IMR-90 (cell line): ENCODE measurements at regions not wholly inside any gene's neighbourhood (a gene's known extent, or its start where the extent isn't known, plus 50 kb on each side); places are given as distances from the start of the nearest gene placed in this dataset.

Experiments used
- ATAC-seq: fragments of 200-7000 bp; cut with Tn5 transposase; 2 replicates; pipeline ENCODE4 v1.9.1; 2020; ENCODE audit warnings: low read depth, mild to moderate bottlenecking, moderate library complexity
- BruUV-seq: library from RNA; stranded (reverse); fragments of 400-500 nt; replicated peaks from 2 replicates; lab custom pipeline; 2021; lab: Mats Ljungman, UMichigan
- CTCF ChIA-PET: fragments of 300-600 bp; formaldehyde crosslinking; extraction: SDS; loops from one replicate; lab custom pipeline; 2021; ENCODE audit warnings: antibody characterized with exemption; lab: Yijun Ruan, JAX
- POLR2A ChIA-PET: fragments of 300-600 bp; sonication (Branson Sonifier 250); formaldehyde crosslinking; loops from one replicate; lab custom pipeline; 2022; ENCODE audit warnings: antibody characterized with exemption; ENCODE audit not compliant: unreplicated experiment; lab: Charles Lee
- DNase-seq: peaks from one replicate; pipeline ENCODE4 v3.0.0; 2013
- H2AFZ ChIP-seq: replicated peaks from 2 replicates; pipeline ENCODE3; 2013; ENCODE audit warnings: low read length, mild to moderate bottlenecking; ENCODE audit not compliant: poor library complexity
- H2AK5ac ChIP-seq: 2 replicates; pipeline ENCODE4 v1.6.1; 2013; ENCODE audit warnings: low read depth, low read length, inconsistent platforms
- H2AK9ac ChIP-seq: replicated peaks from 2 replicates; pipeline ENCODE3; 2013; ENCODE audit warnings: mild to moderate bottlenecking, low read depth, low read length, moderate library complexity; ENCODE audit not compliant: poor library complexity
- H2BK120ac ChIP-seq: 2 replicates; pipeline ENCODE4 v1.6.1; 2013; ENCODE audit warnings: low read depth, low read length, inconsistent platforms
- H2BK15ac ChIP-seq: 3 replicates; pipeline ENCODE4 v1.6.1; 2013; ENCODE audit warnings: low read depth, low read length, inconsistent platforms
- H2BK20ac ChIP-seq: 2 replicates; pipeline ENCODE4 v1.6.1; 2013; ENCODE audit warnings: low read depth, mild to moderate bottlenecking, inconsistent platforms, low read length, moderate library complexity
- H2BK5ac ChIP-seq: 2 replicates; pipeline ENCODE4 v1.6.1; 2013; ENCODE audit warnings: mild to moderate bottlenecking, low read depth, low read length, inconsistent platforms; ENCODE audit not compliant: poor library complexity, severe bottlenecking
- H3K14ac ChIP-seq: replicated peaks from 2 replicates; pipeline ENCODE4 v1.6.1; 2013; ENCODE audit warnings: low read depth, low read length, inconsistent platforms
- H3K18ac ChIP-seq: 2 replicates; pipeline ENCODE4 v1.6.1; 2013; ENCODE audit warnings: low read depth, low read length, control low read depth
- H3K23ac ChIP-seq: 2 replicates; pipeline ENCODE4 v1.6.1; 2013; ENCODE audit warnings: low read depth, low read length, inconsistent platforms
- H3K27ac ChIP-seq: 2 replicates; pipeline ENCODE4 v1.5.1; 2013; ENCODE audit warnings: mild to moderate bottlenecking, control low read depth, low read length; ENCODE audit not compliant: insufficient read depth
- H3K27me3 ChIP-seq: 2 replicates; pipeline ENCODE4 v1.6.1; 2013; ENCODE audit warnings: low read length; ENCODE audit not compliant: control insufficient read depth, insufficient read depth
- H3K36me3 ChIP-seq: 2 replicates; pipeline ENCODE4 v1.6.1; 2013; ENCODE audit warnings: low read length, mixed read lengths; ENCODE audit not compliant: control insufficient read depth, insufficient read depth
- H3K4ac ChIP-seq: 2 replicates; pipeline ENCODE4 v1.6.1; 2013; ENCODE audit warnings: low read depth, low read length, inconsistent platforms
- H3K4me1 ChIP-seq: 2 replicates; pipeline ENCODE4 v1.6.1; 2013; ENCODE audit warnings: low read length, mixed read lengths; ENCODE audit not compliant: control insufficient read depth, insufficient read depth
- H3K4me2 ChIP-seq: 2 replicates; pipeline ENCODE4 v1.6.1; 2013; ENCODE audit warnings: low read depth, mild to moderate bottlenecking, control low read depth, low read length, moderate library complexity
- H3K4me3 ChIP-seq: 2 replicates; pipeline ENCODE4 v1.5.1; 2013; ENCODE audit warnings: low read depth, mild to moderate bottlenecking, control low read depth, low read length, moderate library complexity; ENCODE audit not compliant: insufficient read depth
- H3K56ac ChIP-seq: 2 replicates; pipeline ENCODE4 v1.6.1; 2013; ENCODE audit warnings: low read length, inconsistent platforms; ENCODE audit not compliant: insufficient read depth; ENCODE audit errors: extremely low read depth
- H3K79me1 ChIP-seq, 2 experiments: 2 replicates each; pipeline ENCODE4 v1.6.1; 2013; ENCODE audit warnings: low read length in 2 of 2, inconsistent platforms in 1 of 2, low read depth in 1 of 2
- H3K9ac ChIP-seq: 2 replicates; pipeline ENCODE4 v1.6.1; 2013; ENCODE audit warnings: low read depth, low read length, control low read depth
- H3K9me1 ChIP-seq: 2 replicates; pipeline ENCODE4 v1.6.1; 2013; ENCODE audit warnings: low read length, inconsistent platforms; ENCODE audit not compliant: insufficient read depth
- H3K9me3 ChIP-seq: 2 replicates; pipeline ENCODE4 v1.6.1; 2013; ENCODE audit warnings: low read length; ENCODE audit not compliant: control insufficient read depth, insufficient read depth
- H4K20me1 ChIP-seq: 2 replicates; pipeline ENCODE4 v1.6.1; 2013; ENCODE audit warnings: low read length, inconsistent platforms; ENCODE audit not compliant: insufficient read depth
- H4K5ac ChIP-seq: 2 replicates; pipeline ENCODE4 v1.6.1; 2013; ENCODE audit warnings: mild to moderate bottlenecking, low read depth, low read length, control low read depth
- H4K8ac ChIP-seq, 2 experiments: 2 replicates each; pipeline ENCODE4 v1.6.1; 2013; ENCODE audit warnings: low read depth in 2 of 2, low read length in 2 of 2, control low read depth in 1 of 2, inconsistent platforms in 1 of 2
- H4K91ac ChIP-seq: 2 replicates; pipeline ENCODE4 v1.6.1; 2013; ENCODE audit warnings: low read depth, low read length, inconsistent platforms; ENCODE audit not compliant: insufficient read depth
- BHLHE40 ChIP-seq: fragments of 150-350 bp; IDR thresholded peaks from 2 replicates; pipeline ENCODE4 v1.6.1; 2016; ENCODE audit warnings: mild to moderate bottlenecking, low read depth, low read length
- CEBPB ChIP-seq: IDR thresholded peaks from 2 replicates; pipeline ENCODE4 v1.6.1; 2012; ENCODE audit warnings: low read depth, low read length, improper control_type of control experiment
- CHD1 ChIP-seq: IDR thresholded peaks from 2 replicates; pipeline ENCODE4 v1.6.1; 2012; ENCODE audit warnings: low read depth, low read length, improper control_type of control experiment
- CTCF ChIP-seq: conservative IDR thresholded peaks from 2 replicates; pipeline ENCODE4 v1.5.1; 2012; ENCODE audit warnings: mild to moderate bottlenecking, low read depth, low read length, improper control_type of control experiment
- ELK1 ChIP-seq: fragments of 150-350 bp; IDR thresholded peaks from 2 replicates; pipeline ENCODE4 v1.6.1; 2016; ENCODE audit warnings: low read depth, mild to moderate bottlenecking, low read length, moderate library complexity, borderline replicate concordance
- MAFK ChIP-seq: IDR thresholded peaks from 2 replicates; pipeline ENCODE4 v1.6.1; 2012; ENCODE audit warnings: low read depth, low read length, improper control_type of control experiment
- MAZ ChIP-seq: IDR thresholded peaks from 2 replicates; pipeline ENCODE4 v1.6.1; 2012; ENCODE audit warnings: low read depth, mild to moderate bottlenecking, low read length, improper control_type of control experiment, moderate library complexity, borderline replicate concordance
- MXI1 ChIP-seq: IDR thresholded peaks from 2 replicates; pipeline ENCODE4 v1.6.1; 2012; ENCODE audit warnings: low read depth, mild to moderate bottlenecking, low read length, moderate library complexity, borderline replicate concordance
- NFE2L2 ChIP-seq: fragments of 150-350 bp; IDR thresholded peaks from 2 replicates; pipeline ENCODE4 v1.6.1; 2016; ENCODE audit warnings: low read depth, mild to moderate bottlenecking, low read length
- RAD21 ChIP-seq: IDR thresholded peaks from 2 replicates; pipeline ENCODE4 v1.6.1; 2012; ENCODE audit warnings: low read length, improper control_type of control experiment
- RCOR1 ChIP-seq: IDR thresholded peaks from 2 replicates; pipeline ENCODE4 v1.6.1; 2012; ENCODE audit warnings: mild to moderate bottlenecking, low read length, improper control_type of control experiment; ENCODE audit not compliant: insufficient replicate concordance
- RFX5 ChIP-seq: IDR thresholded peaks from 2 replicates; pipeline ENCODE4 v1.8.0; 2012; ENCODE audit warnings: low read depth, mild to moderate bottlenecking, low read length, moderate library complexity
- USF2 ChIP-seq: fragments of 150-350 bp; IDR thresholded peaks from 2 replicates; pipeline ENCODE4 v1.6.1; 2017; ENCODE audit warnings: mild to moderate bottlenecking, antibody characterized with exemption, low read length, low read depth
- whole genome bisulfite sequencing, 2 experiments: methylation state at CpG; one replicate each; pipeline versions ENCODE4 v1.1.5 to v1.1.7; 2013; ENCODE audit warnings: missing lambda C conversion rate in 2 of 2; ENCODE audit not compliant: insufficient read length in 1 of 2; ENCODE audit errors: extremely low coverage in 2 of 2; 5-methylcytosine and 5-hydroxymethylcytosine counted together
- dilution Hi-C: fragments of 300-500 bp; cut with HindIII; formaldehyde crosslinking; loops from one replicate; pipeline ENCODE4 v1.14.3; 2018; ENCODE audit warnings: low sequenced_read_pairs; ENCODE audit not compliant: unreplicated experiment
- in situ Hi-C: fragments of 300-500 bp; cut with MboI; formaldehyde crosslinking; loops from 3 replicates; pipeline ENCODE4 v1.14.3; 2019; ENCODE audit warnings: low sequenced_read_pairs, inconsistent platforms, mixed read lengths
- intact Hi-C: fragments of 100-400 bp; cut with micrococcal nuclease; formaldehyde crosslinking; loops from 2 replicates; pipeline ENCODE4 v1.10.0; 2022

- DNase-seq (no peak), ATAC-seq (no peak)
- no peak overlapping the region for H3K4me2 ChIP-seq
- BruUV-seq = no TSS peak
- H4K91ac ChIP-seq = no peak overlapping the region
- H2AK9ac ChIP-seq = no peak overlapping the region
- H2BK20ac ChIP-seq = no peak overlapping the region
- no peak overlapping the region for H3K27ac ChIP-seq
- no peak overlapping the region for H2AFZ ChIP-seq
- H3K14ac ChIP-seq = no peak overlapping the region
- no peak overlapping the region for H3K9ac ChIP-seq
- H4K20me1 ChIP-seq = no peaks in the 10 kb centered on the region
- no peak for TF ChIP-seq MAZ
- no peak for TF ChIP-seq CTCF
- no peak for TF ChIP-seq BHLHE40
- no peak for TF ChIP-seq CHD1
- TF ChIP-seq ELK1 = no peak
- TF ChIP-seq MXI1 = no peak
- TF ChIP-seq CEBPB = no peak
- no peak for TF ChIP-seq MAFK
- TF ChIP-seq USF2 = no peak
- TF ChIP-seq RFX5 = no peak
- TF ChIP-seq RAD21 = no peak
- no peak for TF ChIP-seq NFE2L2
- TF ChIP-seq RCOR1 = no peak
- WGBS, 2 experiments = 83% methylated on average over 2 of the region's 15 CpGs; no CpG with 5 or more reads in 1 of the 2 experiments
- H3K27me3 ChIP-seq = no peaks in the 10 kb centered on the region
- no peaks in the 10 kb centered on the region for H3K9me1 ChIP-seq
- no peak overlapping the region for H2BK120ac ChIP-seq
- H2BK5ac ChIP-seq = no peak overlapping the region
- no peak overlapping the region for H3K4me3 ChIP-seq
- intact Hi-C loops (no loop called here), in situ Hi-C loops (no loop called here), dilution Hi-C loops (no loop called here)
- no peak overlapping the region for H3K4ac ChIP-seq
- H3K36me3 ChIP-seq = no peaks in the 10 kb centered on the region
- CTCF ChIA-PET = no interaction called here
- peaks cover 58% of the 10 kb centered on the region for H3K9me3 ChIP-seq
- no peaks in the 10 kb centered on the region for H3K79me1 ChIP-seq
- no peak overlapping the region for H2AK5ac ChIP-seq
- H4K5ac ChIP-seq = no peak overlapping the region
- POLR2A ChIA-PET = no interaction called here
- H3K4me1 ChIP-seq = no peaks in the 10 kb centered on the region
- no peak overlapping the region for H3K56ac ChIP-seq
- H3K23ac ChIP-seq = no peak overlapping the region
- H4K8ac ChIP-seq = no peak overlapping the region
- H3K18ac ChIP-seq = no peak overlapping the region
- H2BK15ac ChIP-seq = no peak overlapping the region
Measured at GRCh38 chr13:112170823-112171569, 104.0 kb downstream of the SOX1 start.
